Gastrocnemius medialis (tissue), 4 donors: ENCODE measurements at regions not wholly inside any gene's neighbourhood (a gene's known extent, or its start where the extent isn't known, plus 50 kb on each side); places are given as distances from the start of the nearest gene placed in this dataset.
"Not testable (repeated sequence)": the region's sequence is repeated elsewhere in the genome, so short reads cannot be mapped to it uniquely, and the experiment has no call there.

ENCODE experiments used
- ATAC-seq, 2 donors: fragments of 150-250 bp; one replicate each; pipeline ENCODE4 v1.9.1; 2016
- DNase-seq, 2 donors: peaks; one replicate each; pipeline ENCODE4 v3.0.0-alpha.2; 2019
- H3K27ac ChIP-seq, 4 donors: fragments of 200-600 bp; sonication (generic); 1 replicate in 1 of 4; 2 replicates in 3 of 4; pipeline ENCODE4 v1.5.1; 2016 to 2018; ENCODE audit warnings: mild to moderate bottlenecking in 2 of 4, moderate library complexity in 1 of 4
- H3K27me3 ChIP-seq, 3 donors: fragments of 200-600 bp; sonication (generic) in 2 of 3; 1 replicate in 1 of 3; 2 replicates in 2 of 3; pipeline versions ENCODE4 v1.5.1 to v1.6.0; 2016 to 2019; ENCODE audit warnings: mild to moderate bottlenecking in 1 of 3, moderate library complexity in 1 of 3
- H3K36me3 ChIP-seq, 2 donors: fragments of 200-600 bp; sonication (generic) in 1 of 2; one replicate each; pipeline ENCODE4 v1.5.1; 2017 to 2018
- H3K4me1 ChIP-seq, 2 donors: fragments of 200-600 bp; sonication (generic) in 1 of 2; one replicate each; pipeline ENCODE4 v1.5.1; 2016 to 2017; ENCODE audit warnings: mild to moderate bottlenecking in 2 of 2
- H3K4me3 ChIP-seq, 4 donors: fragments of 200-600 bp; sonication (generic) in 3 of 4; 1 replicate in 1 of 4; 2 replicates in 3 of 4; pipeline ENCODE4 v1.5.1; 2016 to 2019; ENCODE audit warnings: mild to moderate bottlenecking in 2 of 4
- H3K9me3 ChIP-seq, 3 donors: fragments of 200-600 bp; sonication (generic) in 2 of 3; 1 replicate in 1 of 3; 2 replicates in 2 of 3; pipeline ENCODE4 v1.5.1; 2016 to 2019
- POLR2A ChIP-seq, 2 donors: fragments of 450-650 bp; IDR thresholded peaks; one replicate each; pipeline ENCODE4 v1.6.1; 2017; ENCODE audit warnings: antibody characterized with exemption in 2 of 2, mild to moderate bottlenecking in 2 of 2, moderate library complexity in 2 of 2
- in situ Hi-C, 4 donors: fragments of 200-750 bp; cut with MboI; loops; one replicate each; pipeline versions ENCODE4 v1.15.0 to v1.8.0; 2017; ENCODE audit warnings: low sequenced_read_pairs in 4 of 4
- intact Hi-C: fragments of 100-400 bp; cut with DNase I; formaldehyde crosslinking; loops from one replicate; pipeline ENCODE4 v1.15.1; 2023; ENCODE audit warnings: low total_unique reads
- TF ChIP-seq, protein P1 (sequence below), 5 experiments: fragments of 450-650 bp in 3 of 5; fragments of 200-600 bp in 2 of 5; sonication (generic) in 2 of 5; IDR thresholded peaks in 4 of 5; conservative IDR thresholded peaks in 1 of 5; 1 replicate in 4 of 5; 2 replicates in 1 of 5; pipeline ENCODE4 v1.5.1; 2016 to 2019; ENCODE audit warnings: antibody characterized with exemption in 5 of 5, mild to moderate bottlenecking in 3 of 5, moderate library complexity in 3 of 5

DNA sequence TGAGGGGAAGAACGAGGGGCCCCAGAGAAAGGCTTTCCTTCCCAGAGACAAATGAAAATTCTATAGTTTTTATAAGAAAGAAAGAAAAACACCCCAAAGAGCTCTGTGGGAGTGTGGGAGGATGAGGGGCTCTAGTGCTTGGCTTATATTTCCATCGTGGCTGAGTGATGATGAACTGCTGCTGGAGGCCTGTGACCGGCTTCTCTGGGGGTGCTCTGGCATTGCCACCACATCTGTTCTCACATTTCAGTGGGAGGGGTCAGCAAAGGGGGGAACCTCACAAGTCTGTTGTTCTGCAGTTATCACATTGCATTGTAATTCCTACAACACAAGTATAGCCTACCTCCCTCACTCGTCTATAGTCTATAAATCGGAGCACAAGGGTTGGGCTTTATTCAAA lies 67.6 kb upstream of the BACH2 start:
- intact Hi-C loops: no loop called here
- H3K27me3 ChIP-seq: no peaks in the 10 kb centered on the region
- H3K27ac ChIP-seq: no peak overlapping the region
- in situ Hi-C loops: loop anchor here in 1 of 4 donors (10.0 kb wide), 1 partner anchor 389 kb away; no protein-coding TSS in a partner anchor
- ATAC-seq (no peak), DNase-seq (no peak)
- no peak overlapping the region for H3K4me3 ChIP-seq
- H3K36me3 ChIP-seq: no peaks in the 10 kb centered on the region
- TF ChIP-seq, protein P1, sequence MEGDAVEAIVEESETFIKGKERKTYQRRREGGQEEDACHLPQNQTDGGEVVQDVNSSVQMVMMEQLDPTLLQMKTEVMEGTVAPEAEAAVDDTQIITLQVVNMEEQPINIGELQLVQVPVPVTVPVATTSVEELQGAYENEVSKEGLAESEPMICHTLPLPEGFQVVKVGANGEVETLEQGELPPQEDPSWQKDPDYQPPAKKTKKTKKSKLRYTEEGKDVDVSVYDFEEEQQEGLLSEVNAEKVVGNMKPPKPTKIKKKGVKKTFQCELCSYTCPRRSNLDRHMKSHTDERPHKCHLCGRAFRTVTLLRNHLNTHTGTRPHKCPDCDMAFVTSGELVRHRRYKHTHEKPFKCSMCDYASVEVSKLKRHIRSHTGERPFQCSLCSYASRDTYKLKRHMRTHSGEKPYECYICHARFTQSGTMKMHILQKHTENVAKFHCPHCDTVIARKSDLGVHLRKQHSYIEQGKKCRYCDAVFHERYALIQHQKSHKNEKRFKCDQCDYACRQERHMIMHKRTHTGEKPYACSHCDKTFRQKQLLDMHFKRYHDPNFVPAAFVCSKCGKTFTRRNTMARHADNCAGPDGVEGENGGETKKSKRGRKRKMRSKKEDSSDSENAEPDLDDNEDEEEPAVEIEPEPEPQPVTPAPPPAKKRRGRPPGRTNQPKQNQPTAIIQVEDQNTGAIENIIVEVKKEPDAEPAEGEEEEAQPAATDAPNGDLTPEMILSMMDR (IDR thresholded peaks at IDR 0.05 in 4 of 5, conservative IDR thresholded peaks at IDR 0.05 in 1 of 5): no peak
- TF ChIP-seq POLR2A (IDR thresholded peaks at IDR 0.05): no peak
- peaks cover 8 to 10% of the 10 kb centered on the region in 2 donors for H3K4me1 ChIP-seq
- H3K9me3 ChIP-seq: no peaks in the 10 kb centered on the region

DNA sequence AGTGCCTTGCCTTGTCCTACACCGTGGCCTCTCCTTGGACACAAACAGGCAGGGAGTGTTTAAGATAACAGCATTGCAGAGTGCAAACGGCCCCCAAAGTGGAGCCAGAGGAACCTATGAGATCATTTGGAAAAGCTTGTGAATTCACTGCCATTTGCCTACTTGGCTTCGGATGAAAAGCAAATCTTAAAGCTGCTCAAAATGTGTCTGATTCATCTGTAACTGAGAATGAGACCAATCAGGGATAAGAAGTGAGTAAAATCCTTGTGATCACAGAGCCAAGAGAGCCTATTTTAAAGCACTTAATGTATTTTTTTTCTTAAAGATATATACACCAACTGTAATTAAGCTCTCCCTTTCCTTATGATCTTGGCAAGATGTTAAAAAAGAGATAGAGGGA lies 65.7 kb upstream of the BACH2 start:
- H3K36me3 ChIP-seq: no peaks in the 10 kb centered on the region
- TF ChIP-seq POLR2A (IDR thresholded peaks at IDR 0.05): no peak
- TF ChIP-seq, protein P1 (IDR thresholded peaks at IDR 0.05 in 4 of 5, conservative IDR thresholded peaks at IDR 0.05 in 1 of 5): no peak
- ATAC-seq: no peak
- intact Hi-C loops (no loop called here), in situ Hi-C loops (loop anchor here in 1 of 4 donors (10.0 kb wide), 1 partner anchor 388 kb away; no protein-coding TSS in a partner anchor)
- no peaks in the 10 kb centered on the region for H3K27me3 ChIP-seq
- H3K4me3 ChIP-seq: no peak overlapping the region
- H3K27ac ChIP-seq: no peak overlapping the region
- DNase-seq: no peak
- no peaks in the 10 kb centered on the region for H3K4me1 ChIP-seq
- H3K9me3 ChIP-seq: no peaks in the 10 kb centered on the region

DNA sequence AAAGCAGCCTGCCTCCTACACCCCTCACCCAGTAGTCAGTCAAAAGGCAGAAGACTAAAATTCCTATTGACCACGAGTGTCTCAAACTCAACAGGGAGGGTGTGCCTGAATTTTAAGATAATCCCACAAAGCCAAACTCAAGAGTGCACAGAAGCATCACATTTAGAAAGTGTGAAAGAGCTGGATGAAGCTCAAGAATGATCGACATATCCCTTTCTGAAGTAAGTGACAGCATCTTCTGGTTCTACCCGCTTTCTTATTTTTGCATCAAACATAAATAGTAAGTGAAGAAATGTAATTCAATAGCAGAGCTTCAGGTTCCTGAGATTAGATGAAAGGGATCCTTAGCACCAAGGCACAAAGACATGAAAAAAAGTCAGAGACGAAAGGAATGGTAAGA lies 64.5 kb upstream of the BACH2 start:
- no peaks in the 10 kb centered on the region for H3K4me1 ChIP-seq
- DNase-seq (no peak), ATAC-seq (no peak)
- no peaks in the 10 kb centered on the region for H3K9me3 ChIP-seq
- in situ Hi-C loops (loop anchor here in 1 of 4 donors (10.0 kb wide), 1 partner anchor 386 kb away; no protein-coding TSS in a partner anchor), intact Hi-C loops (no loop called here)
- no peak for TF ChIP-seq POLR2A (IDR thresholded peaks at IDR 0.05)
- TF ChIP-seq, protein P1 (IDR thresholded peaks at IDR 0.05 in 4 of 5, conservative IDR thresholded peaks at IDR 0.05 in 1 of 5): no peak
- no peak overlapping the region for H3K27ac ChIP-seq
- H3K36me3 ChIP-seq: no peaks in the 10 kb centered on the region
- H3K4me3 ChIP-seq: no peak overlapping the region
- no peaks in the 10 kb centered on the region for H3K27me3 ChIP-seq

DNA sequence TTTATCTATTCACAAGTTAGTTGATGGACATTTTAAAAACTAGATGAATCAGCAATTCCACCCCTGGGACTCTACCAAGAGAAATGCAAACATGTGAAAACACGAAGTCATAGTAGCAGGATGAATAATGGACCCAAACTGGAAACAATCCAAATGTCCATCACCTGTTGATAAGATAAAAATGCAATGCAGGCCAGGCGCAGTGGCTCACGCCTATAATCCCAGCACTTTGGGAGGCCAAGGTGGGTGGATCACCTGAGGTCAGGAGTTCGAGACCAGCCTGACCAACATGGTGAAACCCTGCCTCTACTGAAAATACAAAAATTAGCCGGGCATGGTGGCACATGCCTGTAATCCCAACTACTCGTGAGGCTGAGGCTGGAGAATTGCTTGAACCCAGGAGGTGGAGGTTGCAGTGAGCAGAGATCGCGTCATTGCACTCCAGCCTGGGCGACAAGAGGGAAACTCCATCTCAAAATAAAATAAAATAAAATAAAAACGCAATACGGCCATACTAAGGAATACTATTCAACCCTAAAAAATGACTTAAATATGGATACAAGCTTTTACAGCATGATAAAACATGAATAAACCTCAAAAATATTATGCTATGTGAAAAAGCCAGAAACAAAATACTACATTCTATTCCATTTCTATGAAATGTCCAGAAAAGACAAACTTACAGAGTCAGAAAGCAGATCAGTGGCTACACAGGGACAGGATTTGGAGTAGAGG lies 61.6 kb upstream of the BACH2 start:
- H3K9me3 ChIP-seq, ATAC-seq, in situ Hi-C loops, DNase-seq, H3K27ac ChIP-seq, intact Hi-C loops, H3K4me3 ChIP-seq, H3K36me3 ChIP-seq, H3K4me1 ChIP-seq, H3K27me3 ChIP-seq: not testable (repeated sequence)

DNA sequence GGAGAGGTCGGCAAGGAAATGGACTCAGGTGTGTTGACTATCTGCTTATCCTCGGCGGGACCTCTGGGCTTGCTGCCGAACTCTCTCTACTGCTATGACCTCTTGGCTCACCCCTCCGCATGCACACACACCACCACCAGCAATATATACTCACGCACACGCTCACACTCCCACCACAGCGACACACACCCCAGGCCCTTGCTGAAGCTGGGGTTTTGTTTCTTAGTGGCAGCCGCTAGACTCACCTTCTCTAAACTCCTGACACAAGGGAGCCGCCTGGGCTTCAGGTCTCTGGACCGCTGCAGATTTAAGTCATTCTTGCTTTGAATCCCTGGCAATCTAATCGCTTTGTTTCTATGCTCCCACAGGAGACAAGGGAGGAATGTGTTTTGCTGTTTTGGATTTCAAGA lies 59.4 kb upstream of the BACH2 start:
- TF ChIP-seq, protein P1 (IDR thresholded peaks at IDR 0.05 in 4 of 5, conservative IDR thresholded peaks at IDR 0.05 in 1 of 5): no peak
- no peak for TF ChIP-seq POLR2A (IDR thresholded peaks at IDR 0.05)
- no peak for DNase-seq
- H3K9me3 ChIP-seq: no peaks in the 10 kb centered on the region
- H3K36me3 ChIP-seq: no peaks in the 10 kb centered on the region
- intact Hi-C loops (no loop called here), in situ Hi-C loops (no loop called here)
- no peaks in the 10 kb centered on the region for H3K27me3 ChIP-seq
- no peak overlapping the region for H3K27ac ChIP-seq
- no peak for ATAC-seq
- no peaks in the 10 kb centered on the region for H3K4me1 ChIP-seq
- no peak overlapping the region for H3K4me3 ChIP-seq
